ENCODE measurements at regions not wholly inside any gene's neighbourhood (a gene's known extent, or its start where the extent isn't known, plus 50 kb on each side); places are given as distances from the start of the nearest gene placed in this dataset.

DNA sequence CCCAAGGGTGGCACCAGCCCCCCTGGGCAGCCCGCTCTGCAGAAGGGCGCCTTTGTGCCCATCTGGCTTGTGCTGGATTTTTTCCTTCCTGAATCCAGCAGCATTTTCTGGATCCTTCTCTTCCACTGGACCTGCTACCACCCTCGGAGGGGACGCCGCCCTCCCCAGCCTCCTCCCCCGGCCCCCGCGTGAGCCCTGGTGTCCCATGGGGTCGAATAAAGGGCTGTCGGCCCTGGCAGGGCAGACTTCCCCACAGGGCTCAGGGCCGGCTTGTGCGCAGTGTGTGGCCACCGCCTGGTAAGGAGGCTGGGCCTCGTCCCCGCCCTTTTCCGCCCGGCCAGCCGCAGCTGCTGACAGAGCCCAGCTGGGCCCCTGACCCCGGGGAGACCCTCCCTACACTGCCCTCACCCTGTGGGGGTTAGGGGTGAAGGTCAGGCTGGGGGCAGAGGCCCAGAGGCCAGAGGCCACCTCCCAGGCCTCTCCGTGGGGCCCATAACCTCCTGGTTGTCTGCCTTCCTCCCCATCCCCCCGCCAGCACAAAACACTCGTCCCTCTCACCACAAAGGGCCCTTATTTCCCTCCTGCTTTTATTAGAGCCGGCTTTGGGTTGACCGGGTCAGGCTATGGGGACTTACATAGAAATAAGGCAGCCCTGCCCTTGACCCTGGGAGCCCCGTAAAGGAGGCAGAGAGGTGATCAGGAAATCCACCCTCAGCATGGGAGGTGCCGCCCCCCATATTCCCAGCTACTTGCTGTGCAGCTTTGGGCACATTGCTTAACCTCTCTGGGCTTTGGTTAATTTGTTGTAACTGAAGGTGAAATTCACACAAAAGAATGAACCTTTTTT is 179.3 kb upstream of the CIBAR2 start (continued):
- TF ChIP-seq HMGXB4 (CRISPR knock-in tag; IDR thresholded peaks at IDR 0.05; ENCODE audit: borderline replicate concordance in 1 of 2, low read depth in 1 of 2), result peak in 1 of 2 experiments; percentile 56; a peak in 2 of 4 replicates
- TF ChIP-seq GLI4 (CRISPR knock-in tag; IDR thresholded peaks at IDR 0.05; ENCODE audit: borderline replicate concordance), result 0 out of 2 replicates have a peak, but pooled peaks have one; percentile 60
- TF ChIP-seq GTF2F1 (IDR thresholded peaks at IDR 0.05; ENCODE audit: low read length), result no peak
- no peak for TF ChIP-seq ZNF282 (IDR thresholded peaks at IDR 0.05; ENCODE audit: partially characterized antibody)
- peak; percentile 27; the same call in 1 of the 2 replicates for TF ChIP-seq STAG1 (CRISPR knock-in tag; IDR thresholded peaks at IDR 0.05)
- TF ChIP-seq MED1 (CRISPR knock-in tag; IDR thresholded peaks at IDR 0.05), result peak; percentile 98
- TF ChIP-seq NFATC3 (CRISPR knock-in tag; IDR thresholded peaks at IDR 0.05), result no peak
- peak; percentile 93 for TF ChIP-seq TFDP2 (CRISPR knock-in tag; IDR thresholded peaks at IDR 0.05)
- peak; percentile 100 for TF ChIP-seq GATAD2A (CRISPR knock-in tag; IDR thresholded peaks at IDR 0.05)
- no peak for TF ChIP-seq SATB2 (CRISPR knock-in tag; IDR thresholded peaks at IDR 0.05)
- TF ChIP-seq MAFF (IDR thresholded peaks at IDR 0.05; ENCODE audit: low read depth, low read length), result no peak
- TF ChIP-seq, protein P1, sequence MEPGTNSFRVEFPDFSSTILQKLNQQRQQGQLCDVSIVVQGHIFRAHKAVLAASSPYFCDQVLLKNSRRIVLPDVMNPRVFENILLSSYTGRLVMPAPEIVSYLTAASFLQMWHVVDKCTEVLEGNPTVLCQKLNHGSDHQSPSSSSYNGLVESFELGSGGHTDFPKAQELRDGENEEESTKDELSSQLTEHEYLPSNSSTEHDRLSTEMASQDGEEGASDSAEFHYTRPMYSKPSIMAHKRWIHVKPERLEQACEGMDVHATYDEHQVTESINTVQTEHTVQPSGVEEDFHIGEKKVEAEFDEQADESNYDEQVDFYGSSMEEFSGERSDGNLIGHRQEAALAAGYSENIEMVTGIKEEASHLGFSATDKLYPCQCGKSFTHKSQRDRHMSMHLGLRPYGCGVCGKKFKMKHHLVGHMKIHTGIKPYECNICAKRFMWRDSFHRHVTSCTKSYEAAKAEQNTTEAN (CRISPR knock-in tag; conservative IDR thresholded peaks at IDR 0.05), result peak; percentile 88
- TF ChIP-seq ZNF747 (CRISPR knock-in tag; IDR thresholded peaks at IDR 0.05; ENCODE audit: borderline replicate concordance), result peak; percentile 100
- TF ChIP-seq MXI1 (IDR thresholded peaks at IDR 0.05; ENCODE audit: borderline replicate concordance, low read depth, low read length), result peak; percentile 72; the same call in 1 of the 3 replicates
- TF ChIP-seq IRF2 (CRISPR knock-in tag; IDR thresholded peaks at IDR 0.05), result peak; percentile 97
- no peak; the same call in 1 of the 2 replicates for TF ChIP-seq ZNF713 (CRISPR knock-in tag; IDR thresholded peaks at IDR 0.05)
- peak; percentile 96 for TF ChIP-seq ZIK1 (CRISPR knock-in tag; IDR thresholded peaks at IDR 0.05; ENCODE audit: borderline replicate concordance, low read depth)
- TF ChIP-seq, protein P2, sequence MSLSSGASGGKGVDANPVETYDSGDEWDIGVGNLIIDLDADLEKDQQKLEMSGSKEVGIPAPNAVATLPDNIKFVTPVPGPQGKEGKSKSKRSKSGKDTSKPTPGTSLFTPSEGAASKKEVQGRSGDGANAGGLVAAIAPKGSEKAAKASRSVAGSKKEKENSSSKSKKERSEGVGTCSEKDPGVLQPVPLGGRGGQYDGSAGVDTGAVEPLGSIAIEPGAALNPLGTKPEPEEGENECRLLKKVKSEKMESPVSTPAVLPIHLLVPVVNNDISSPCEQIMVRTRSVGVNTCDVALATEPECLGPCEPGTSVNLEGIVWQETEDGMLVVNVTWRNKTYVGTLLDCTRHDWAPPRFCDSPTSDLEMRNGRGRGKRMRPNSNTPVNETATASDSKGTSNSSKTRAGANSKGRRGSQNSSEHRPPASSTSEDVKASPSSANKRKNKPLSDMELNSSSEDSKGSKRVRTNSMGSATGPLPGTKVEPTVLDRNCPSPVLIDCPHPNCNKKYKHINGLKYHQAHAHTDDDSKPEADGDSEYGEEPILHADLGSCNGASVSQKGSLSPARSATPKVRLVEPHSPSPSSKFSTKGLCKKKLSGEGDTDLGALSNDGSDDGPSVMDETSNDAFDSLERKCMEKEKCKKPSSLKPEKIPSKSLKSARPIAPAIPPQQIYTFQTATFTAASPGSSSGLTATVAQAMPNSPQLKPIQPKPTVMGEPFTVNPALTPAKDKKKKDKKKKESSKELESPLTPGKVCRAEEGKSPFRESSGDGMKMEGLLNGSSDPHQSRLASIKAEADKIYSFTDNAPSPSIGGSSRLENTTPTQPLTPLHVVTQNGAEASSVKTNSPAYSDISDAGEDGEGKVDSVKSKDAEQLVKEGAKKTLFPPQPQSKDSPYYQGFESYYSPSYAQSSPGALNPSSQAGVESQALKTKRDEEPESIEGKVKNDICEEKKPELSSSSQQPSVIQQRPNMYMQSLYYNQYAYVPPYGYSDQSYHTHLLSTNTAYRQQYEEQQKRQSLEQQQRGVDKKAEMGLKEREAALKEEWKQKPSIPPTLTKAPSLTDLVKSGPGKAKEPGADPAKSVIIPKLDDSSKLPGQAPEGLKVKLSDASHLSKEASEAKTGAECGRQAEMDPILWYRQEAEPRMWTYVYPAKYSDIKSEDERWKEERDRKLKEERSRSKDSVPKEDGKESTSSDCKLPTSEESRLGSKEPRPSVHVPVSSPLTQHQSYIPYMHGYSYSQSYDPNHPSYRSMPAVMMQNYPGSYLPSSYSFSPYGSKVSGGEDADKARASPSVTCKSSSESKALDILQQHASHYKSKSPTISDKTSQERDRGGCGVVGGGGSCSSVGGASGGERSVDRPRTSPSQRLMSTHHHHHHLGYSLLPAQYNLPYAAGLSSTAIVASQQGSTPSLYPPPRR (CRISPR knock-in tag; IDR thresholded peaks at IDR 0.05; ENCODE audit: borderline replicate concordance), result peak; percentile 100
- peak; percentile 99 for TF ChIP-seq SMYD3 (CRISPR knock-in tag; IDR thresholded peaks at IDR 0.05)
